IMR-90 (cell line): ENCODE measurements at regions not wholly inside any gene's neighbourhood (a gene's known extent, or its start where the extent isn't known, plus 50 kb on each side); places are given as distances from the start of the nearest gene placed in this dataset.
"Not testable (repeated sequence)": the region's sequence is repeated elsewhere in the genome, so short reads cannot be mapped to it uniquely, and the experiment has no call there.

Experiments
- ATAC-seq: fragments of 200-7000 bp; cut with Tn5 transposase; 2 replicates; pipeline ENCODE4 v1.9.1; 2020; ENCODE audit warnings: low read depth, mild to moderate bottlenecking, moderate library complexity
- BruUV-seq: library from RNA; stranded (reverse); fragments of 400-500 nt; replicated peaks from 2 replicates; lab custom pipeline; 2021; lab: Mats Ljungman, UMichigan
- CTCF ChIA-PET: fragments of 300-600 bp; formaldehyde crosslinking; extraction: SDS; loops from one replicate; lab custom pipeline; 2021; ENCODE audit warnings: antibody characterized with exemption; lab: Yijun Ruan, JAX
- POLR2A ChIA-PET: fragments of 300-600 bp; sonication (Branson Sonifier 250); formaldehyde crosslinking; loops from one replicate; lab custom pipeline; 2022; ENCODE audit warnings: antibody characterized with exemption; ENCODE audit not compliant: unreplicated experiment; lab: Charles Lee
- DNase-seq: peaks from one replicate; pipeline ENCODE4 v3.0.0; 2013
- H2AFZ ChIP-seq: replicated peaks from 2 replicates; pipeline ENCODE3; 2013; ENCODE audit warnings: low read length, mild to moderate bottlenecking; ENCODE audit not compliant: poor library complexity
- H2AK5ac ChIP-seq: 2 replicates; pipeline ENCODE4 v1.6.1; 2013; ENCODE audit warnings: low read depth, low read length, inconsistent platforms
- H2AK9ac ChIP-seq: replicated peaks from 2 replicates; pipeline ENCODE3; 2013; ENCODE audit warnings: mild to moderate bottlenecking, low read depth, low read length, moderate library complexity; ENCODE audit not compliant: poor library complexity
- H2BK120ac ChIP-seq: 2 replicates; pipeline ENCODE4 v1.6.1; 2013; ENCODE audit warnings: low read depth, low read length, inconsistent platforms
- H2BK15ac ChIP-seq: 3 replicates; pipeline ENCODE4 v1.6.1; 2013; ENCODE audit warnings: low read depth, low read length, inconsistent platforms
- H2BK20ac ChIP-seq: 2 replicates; pipeline ENCODE4 v1.6.1; 2013; ENCODE audit warnings: low read depth, mild to moderate bottlenecking, inconsistent platforms, low read length, moderate library complexity
- H2BK5ac ChIP-seq: 2 replicates; pipeline ENCODE4 v1.6.1; 2013; ENCODE audit warnings: mild to moderate bottlenecking, low read depth, low read length, inconsistent platforms; ENCODE audit not compliant: poor library complexity, severe bottlenecking
- H3K14ac ChIP-seq: replicated peaks from 2 replicates; pipeline ENCODE4 v1.6.1; 2013; ENCODE audit warnings: low read depth, low read length, inconsistent platforms
- H3K18ac ChIP-seq: 2 replicates; pipeline ENCODE4 v1.6.1; 2013; ENCODE audit warnings: low read depth, low read length, control low read depth
- H3K23ac ChIP-seq: 2 replicates; pipeline ENCODE4 v1.6.1; 2013; ENCODE audit warnings: low read depth, low read length, inconsistent platforms
- H3K27ac ChIP-seq: 2 replicates; pipeline ENCODE4 v1.5.1; 2013; ENCODE audit warnings: mild to moderate bottlenecking, control low read depth, low read length; ENCODE audit not compliant: insufficient read depth
- H3K27me3 ChIP-seq: 2 replicates; pipeline ENCODE4 v1.6.1; 2013; ENCODE audit warnings: low read length; ENCODE audit not compliant: control insufficient read depth, insufficient read depth
- H3K36me3 ChIP-seq: 2 replicates; pipeline ENCODE4 v1.6.1; 2013; ENCODE audit warnings: low read length, mixed read lengths; ENCODE audit not compliant: control insufficient read depth, insufficient read depth
- H3K4ac ChIP-seq: 2 replicates; pipeline ENCODE4 v1.6.1; 2013; ENCODE audit warnings: low read depth, low read length, inconsistent platforms
- H3K4me1 ChIP-seq: 2 replicates; pipeline ENCODE4 v1.6.1; 2013; ENCODE audit warnings: low read length, mixed read lengths; ENCODE audit not compliant: control insufficient read depth, insufficient read depth
- H3K4me2 ChIP-seq: 2 replicates; pipeline ENCODE4 v1.6.1; 2013; ENCODE audit warnings: low read depth, mild to moderate bottlenecking, control low read depth, low read length, moderate library complexity
- H3K4me3 ChIP-seq: 2 replicates; pipeline ENCODE4 v1.5.1; 2013; ENCODE audit warnings: low read depth, mild to moderate bottlenecking, control low read depth, low read length, moderate library complexity; ENCODE audit not compliant: insufficient read depth
- H3K56ac ChIP-seq: 2 replicates; pipeline ENCODE4 v1.6.1; 2013; ENCODE audit warnings: low read length, inconsistent platforms; ENCODE audit not compliant: insufficient read depth; ENCODE audit errors: extremely low read depth
- H3K79me1 ChIP-seq, 2 experiments: 2 replicates each; pipeline ENCODE4 v1.6.1; 2013; ENCODE audit warnings: low read length in 2 of 2, inconsistent platforms in 1 of 2, low read depth in 1 of 2
- H3K9ac ChIP-seq: 2 replicates; pipeline ENCODE4 v1.6.1; 2013; ENCODE audit warnings: low read depth, low read length, control low read depth
- H3K9me1 ChIP-seq: 2 replicates; pipeline ENCODE4 v1.6.1; 2013; ENCODE audit warnings: low read length, inconsistent platforms; ENCODE audit not compliant: insufficient read depth
- H3K9me3 ChIP-seq: 2 replicates; pipeline ENCODE4 v1.6.1; 2013; ENCODE audit warnings: low read length; ENCODE audit not compliant: control insufficient read depth, insufficient read depth
- H4K20me1 ChIP-seq: 2 replicates; pipeline ENCODE4 v1.6.1; 2013; ENCODE audit warnings: low read length, inconsistent platforms; ENCODE audit not compliant: insufficient read depth
- H4K5ac ChIP-seq: 2 replicates; pipeline ENCODE4 v1.6.1; 2013; ENCODE audit warnings: mild to moderate bottlenecking, low read depth, low read length, control low read depth
- H4K8ac ChIP-seq, 2 experiments: 2 replicates each; pipeline ENCODE4 v1.6.1; 2013; ENCODE audit warnings: low read depth in 2 of 2, low read length in 2 of 2, control low read depth in 1 of 2, inconsistent platforms in 1 of 2
- H4K91ac ChIP-seq: 2 replicates; pipeline ENCODE4 v1.6.1; 2013; ENCODE audit warnings: low read depth, low read length, inconsistent platforms; ENCODE audit not compliant: insufficient read depth
- WGBS, 2 experiments: methylation state at CpG; one replicate each; pipeline versions ENCODE4 v1.1.5 to v1.1.7; 2013; ENCODE audit warnings: missing lambda C conversion rate in 2 of 2; ENCODE audit not compliant: insufficient read length in 1 of 2; ENCODE audit errors: extremely low coverage in 2 of 2; 5-methylcytosine and 5-hydroxymethylcytosine counted together
- dilution Hi-C: fragments of 300-500 bp; cut with HindIII; formaldehyde crosslinking; loops from one replicate; pipeline ENCODE4 v1.14.3; 2018; ENCODE audit warnings: low sequenced_read_pairs; ENCODE audit not compliant: unreplicated experiment
- in situ Hi-C: fragments of 300-500 bp; cut with MboI; formaldehyde crosslinking; loops from 3 replicates; pipeline ENCODE4 v1.14.3; 2019; ENCODE audit warnings: low sequenced_read_pairs, inconsistent platforms, mixed read lengths
- intact Hi-C: fragments of 100-400 bp; cut with micrococcal nuclease; formaldehyde crosslinking; loops from 2 replicates; pipeline ENCODE4 v1.10.0; 2022

GRCh38 chr1:189331071-189331470, 1146.6 kb downstream of the BRINP3 start:
- DNase-seq, H3K79me1 ChIP-seq, H3K14ac ChIP-seq, H3K9me3 ChIP-seq, POLR2A ChIA-PET, H3K36me3 ChIP-seq, H3K4me3 ChIP-seq, H4K5ac ChIP-seq, ATAC-seq, dilution Hi-C loops, H3K18ac ChIP-seq, H3K9ac ChIP-seq, H3K9me1 ChIP-seq, H4K20me1 ChIP-seq, H4K91ac ChIP-seq, H2BK5ac ChIP-seq, H3K23ac ChIP-seq, H2BK20ac ChIP-seq, H2AK5ac ChIP-seq, H3K4me1 ChIP-seq, BruUV-seq, intact Hi-C loops, H3K4me2 ChIP-seq, H2AK9ac ChIP-seq, H3K56ac ChIP-seq, H4K8ac ChIP-seq, H3K4ac ChIP-seq, in situ Hi-C loops, H3K27ac ChIP-seq, H2BK120ac ChIP-seq, H2AFZ ChIP-seq, H3K27me3 ChIP-seq, H2BK15ac ChIP-seq: not testable (repeated sequence)
- CTCF ChIA-PET: interaction anchor here (0.7 kb wide), 1 partner anchor 616 kb away, joined by 3 read pairs; no protein-coding TSS in a partner anchor
- WGBS, 2 experiments: no CpG with 5 or more reads among the region's 13 CpGs
